HCT116 (cell line): ENCODE measurements at regions not wholly inside any gene's neighbourhood (a gene's known extent, or its start where the extent isn't known, plus 50 kb on each side); places are given as distances from the start of the nearest gene placed in this dataset.

Experiments used
- ATAC-seq: fragments of 200-7000 bp; cut with Tn5 transposase; 2 replicates; pipeline ENCODE4 v1.9.1; 2020; ENCODE audit warnings: mild to moderate bottlenecking, moderate library complexity
- BruUV-seq: library from RNA; stranded (reverse); fragments of 400-500 nt; replicated peaks from 2 replicates; lab custom pipeline; 2021; lab: Mats Ljungman, UMichigan
- CTCF ChIA-PET: fragments of 300-600 bp; sonication (Branson Sonifier 250); formaldehyde crosslinking; loops from one replicate; lab custom pipeline; 2021; ENCODE audit warnings: antibody characterized with exemption; lab: Charles Lee
- POLR2A ChIA-PET: fragments of 300-600, 350-600 bp; sonication (Branson Sonifier 250); formaldehyde crosslinking; loops from one replicate; lab custom pipeline; 2021; ENCODE audit warnings: antibody characterized with exemption; lab: Charles Lee
- RAD21 ChIA-PET, 2 experiments: fragments of 300-600 bp; sonication (Branson Sonifier 250); formaldehyde crosslinking; loops; one replicate each; lab custom pipeline; 2023; ENCODE audit warnings: low total read pairs in 2 of 2; ENCODE audit not compliant: uncharacterized antibody in 2 of 2, unreplicated experiment in 2 of 2, low non-redundant PET in 1 of 2; lab: Charles Lee
- DNase-seq: peaks from one replicate; pipeline ENCODE4 v3.0.0-alpha.2; 2010; ENCODE audit warnings: low read depth, low spot score
- H2AFZ ChIP-seq: fragments of 200-600 bp; shearing (Covaris generic), sonication (generic); 2 replicates; pipeline ENCODE4 v1.6.1; 2017; ENCODE audit warnings: low read depth, mixed run types, mixed read lengths, antibody characterized with exemption, low read length; ENCODE audit not compliant: poor library complexity, severe bottlenecking
- H3K27ac ChIP-seq: 2 replicates; pipeline ENCODE4 v1.5.1; 2012; ENCODE audit warnings: low read depth, low read length
- H3K27me3 ChIP-seq: fragments of 200-600 bp; sonication (generic); 2 replicates; pipeline ENCODE4 v1.6.1; 2016; ENCODE audit warnings: mixed run types, low read length, mixed read lengths; ENCODE audit not compliant: insufficient read depth
- H3K36me3 ChIP-seq, 2 experiments: fragments of 200-500 bp in 1 of 2; fragments of 200-600 bp in 1 of 2; sonication (Bioruptor generic) in 1 of 2; sonication (generic) in 1 of 2; 2 replicates each; pipeline versions ENCODE4 v1.5.1 to v1.6.1; 2014 to 2016; ENCODE audit warnings: low read length in 2 of 2, inconsistent platforms in 1 of 2, mixed read lengths in 1 of 2, mixed run types in 1 of 2; ENCODE audit not compliant: insufficient read depth in 2 of 2, control insufficient read depth in 1 of 2
- H3K4me1 ChIP-seq, 2 experiments: fragments of 200-600 bp in 1 of 2; sonication (generic) in 1 of 2; 2 replicates each; pipeline versions ENCODE4 v1.5.1 to v1.6.1; 2012 to 2017; ENCODE audit warnings: low read length in 2 of 2, inconsistent platforms in 1 of 2, mild to moderate bottlenecking in 1 of 2, mixed read lengths in 1 of 2, mixed run types in 1 of 2, moderate library complexity in 1 of 2; ENCODE audit not compliant: insufficient read depth in 2 of 2, control insufficient read depth in 1 of 2
- H3K4me2 ChIP-seq: fragments of 200-600 bp; sonication (generic); 2 replicates; pipeline ENCODE4 v1.6.1; 2017; ENCODE audit warnings: mixed run types, low read length, mixed read lengths
- H3K4me3 ChIP-seq, 2 experiments: fragments of 200-600 bp in 1 of 2; sonication (generic) in 1 of 2; replicated peaks in 1 of 2; 2 replicates each; pipeline ENCODE4 v1.5.1; 2011 to 2016; ENCODE audit warnings: low read length in 2 of 2, control low read depth in 1 of 2, low read depth in 1 of 2, mild to moderate bottlenecking in 1 of 2, mixed read lengths in 1 of 2, mixed run types in 1 of 2
- H3K79me2 ChIP-seq: fragments of 200-600 bp; sonication (generic); 2 replicates; pipeline ENCODE4 v1.6.1; 2017; ENCODE audit warnings: mild to moderate bottlenecking, mixed run types, low read length, moderate library complexity, mixed read lengths; ENCODE audit not compliant: insufficient read depth
- H3K9ac ChIP-seq: fragments of 200-600 bp; sonication (generic); 2 replicates; pipeline ENCODE4 v1.6.1; 2016; ENCODE audit warnings: low read length, mixed read lengths
- H3K9me2 ChIP-seq: fragments of 200-600 bp; sonication (generic), shearing (Covaris generic); 2 replicates; pipeline ENCODE4 v1.6.1; 2017; ENCODE audit warnings: mixed run types, mild to moderate bottlenecking, moderate library complexity; ENCODE audit not compliant: insufficient read depth
- H3K9me3 ChIP-seq, 2 experiments: fragments of 200-500 bp in 1 of 2; fragments of 200-600 bp in 1 of 2; sonication (Bioruptor generic) in 1 of 2; sonication (generic) in 1 of 2; 2 replicates each; pipeline ENCODE4 v1.6.1; 2014 to 2017; ENCODE audit warnings: low read length in 2 of 2, mixed read lengths in 2 of 2, inconsistent platforms in 1 of 2, low read depth in 1 of 2, mild to moderate bottlenecking in 1 of 2, mixed run types in 1 of 2, moderate library complexity in 1 of 2; ENCODE audit not compliant: control insufficient read depth in 1 of 2, insufficient read depth in 1 of 2
- H4K20me1 ChIP-seq: fragments of 200-600 bp; sonication (generic), shearing (Covaris generic); 2 replicates; pipeline ENCODE4 v1.6.1; 2017; ENCODE audit warnings: mixed run types, mild to moderate bottlenecking, moderate library complexity; ENCODE audit not compliant: insufficient read depth
- ELF1 ChIP-seq: IDR thresholded peaks from 2 replicates; pipeline ENCODE4 v1.6.1; 2012; ENCODE audit warnings: low read depth, borderline replicate concordance
- EZH2 ChIP-seq: fragments of 200-600 bp; sonication (generic); IDR thresholded peaks from 2 replicates; pipeline ENCODE4 v1.6.1; 2017; ENCODE audit warnings: antibody characterized with exemption, mixed run types
- EZH2phosphoT487 ChIP-seq: fragments of 200-600 bp; IDR thresholded peaks from 2 replicates; pipeline ENCODE4 v1.6.1; 2018; ENCODE audit warnings: antibody characterized with exemption, borderline replicate concordance
- FOSL1 ChIP-seq: IDR thresholded peaks from 2 replicates; pipeline ENCODE4 v1.6.1; 2012; ENCODE audit warnings: low read depth
- POLR2A ChIP-seq: IDR thresholded peaks from 2 replicates; pipeline ENCODE4 v1.7.0; 2011; ENCODE audit warnings: borderline replicate concordance; ENCODE audit not compliant: insufficient read depth, insufficient read length; ENCODE audit errors: extremely low read depth
- POLR2AphosphoS5 ChIP-seq: IDR thresholded peaks from 2 replicates; pipeline ENCODE4 v1.6.1; 2011; ENCODE audit warnings: mild to moderate bottlenecking, low read depth, low read length, moderate library complexity
- RAD21 ChIP-seq: IDR thresholded peaks from 2 replicates; pipeline ENCODE4 v1.6.1; 2012; ENCODE audit warnings: low read depth, mild to moderate bottlenecking
- SIN3A ChIP-seq: IDR thresholded peaks from 2 replicates; pipeline ENCODE4 v1.6.1; 2012; ENCODE audit warnings: low read depth
- SP1 ChIP-seq: IDR thresholded peaks from 2 replicates; pipeline ENCODE4 v1.6.1; 2012; ENCODE audit warnings: low read depth
- SRF ChIP-seq: IDR thresholded peaks from 2 replicates; pipeline ENCODE4 v1.6.1; 2012; ENCODE audit warnings: low read depth
- TCF7L2 ChIP-seq: IDR thresholded peaks from 2 replicates; pipeline ENCODE4 v1.7.0; 2011; ENCODE audit warnings: borderline replicate concordance, inconsistent platforms; ENCODE audit not compliant: insufficient read depth, insufficient read length; ENCODE audit errors: extremely low read depth
- ZFX ChIP-seq: fragments of 450-650 bp; IDR thresholded peaks from 2 replicates; pipeline ENCODE4 v1.6.1; 2017
- ZNF274 ChIP-seq: fragments of 200-500 bp; sonication (Bioruptor generic); IDR thresholded peaks from 2 replicates; pipeline ENCODE4 v1.6.1; 2014; ENCODE audit warnings: mild to moderate bottlenecking, low read depth, low read length, inconsistent platforms
- intact Hi-C: fragments of 100-400 bp; cut with micrococcal nuclease; formaldehyde crosslinking; loops from 2 replicates; pipeline ENCODE4 v1.10.0; 2022
- TF ChIP-seq, protein P1 (sequence below): IDR thresholded peaks from 2 replicates; pipeline ENCODE4 v1.6.1; 2012; ENCODE audit warnings: low read depth
- TF ChIP-seq, protein P2 (sequence below): IDR thresholded peaks from 2 replicates; pipeline ENCODE4 v1.6.1; 2012

DNA sequence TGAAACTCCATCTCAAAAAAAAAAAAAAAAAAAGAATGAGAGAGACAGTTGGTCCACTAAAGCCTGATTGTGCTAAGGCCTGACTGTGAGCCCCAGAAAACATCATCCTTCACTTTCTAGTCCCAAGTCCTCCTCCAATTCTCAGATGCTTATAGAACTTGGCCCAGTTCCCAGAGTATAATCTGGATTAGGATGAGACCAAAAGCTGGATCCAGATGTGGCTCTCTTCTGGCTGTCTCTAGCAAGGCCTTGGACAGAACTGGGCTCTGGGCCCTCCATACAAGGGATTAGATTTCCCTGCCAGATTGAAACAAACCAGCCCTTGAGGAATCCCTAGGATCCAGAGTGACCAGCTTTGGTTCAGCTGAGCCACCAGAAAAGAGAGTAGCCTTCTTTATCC, 98.4 kb upstream of the ZNF366 start (continued):
- TF ChIP-seq, protein P1, sequence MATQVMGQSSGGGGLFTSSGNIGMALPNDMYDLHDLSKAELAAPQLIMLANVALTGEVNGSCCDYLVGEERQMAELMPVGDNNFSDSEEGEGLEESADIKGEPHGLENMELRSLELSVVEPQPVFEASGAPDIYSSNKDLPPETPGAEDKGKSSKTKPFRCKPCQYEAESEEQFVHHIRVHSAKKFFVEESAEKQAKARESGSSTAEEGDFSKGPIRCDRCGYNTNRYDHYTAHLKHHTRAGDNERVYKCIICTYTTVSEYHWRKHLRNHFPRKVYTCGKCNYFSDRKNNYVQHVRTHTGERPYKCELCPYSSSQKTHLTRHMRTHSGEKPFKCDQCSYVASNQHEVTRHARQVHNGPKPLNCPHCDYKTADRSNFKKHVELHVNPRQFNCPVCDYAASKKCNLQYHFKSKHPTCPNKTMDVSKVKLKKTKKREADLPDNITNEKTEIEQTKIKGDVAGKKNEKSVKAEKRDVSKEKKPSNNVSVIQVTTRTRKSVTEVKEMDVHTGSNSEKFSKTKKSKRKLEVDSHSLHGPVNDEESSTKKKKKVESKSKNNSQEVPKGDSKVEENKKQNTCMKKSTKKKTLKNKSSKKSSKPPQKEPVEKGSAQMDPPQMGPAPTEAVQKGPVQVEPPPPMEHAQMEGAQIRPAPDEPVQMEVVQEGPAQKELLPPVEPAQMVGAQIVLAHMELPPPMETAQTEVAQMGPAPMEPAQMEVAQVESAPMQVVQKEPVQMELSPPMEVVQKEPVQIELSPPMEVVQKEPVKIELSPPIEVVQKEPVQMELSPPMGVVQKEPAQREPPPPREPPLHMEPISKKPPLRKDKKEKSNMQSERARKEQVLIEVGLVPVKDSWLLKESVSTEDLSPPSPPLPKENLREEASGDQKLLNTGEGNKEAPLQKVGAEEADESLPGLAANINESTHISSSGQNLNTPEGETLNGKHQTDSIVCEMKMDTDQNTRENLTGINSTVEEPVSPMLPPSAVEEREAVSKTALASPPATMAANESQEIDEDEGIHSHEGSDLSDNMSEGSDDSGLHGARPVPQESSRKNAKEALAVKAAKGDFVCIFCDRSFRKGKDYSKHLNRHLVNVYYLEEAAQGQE = no peak

DNA sequence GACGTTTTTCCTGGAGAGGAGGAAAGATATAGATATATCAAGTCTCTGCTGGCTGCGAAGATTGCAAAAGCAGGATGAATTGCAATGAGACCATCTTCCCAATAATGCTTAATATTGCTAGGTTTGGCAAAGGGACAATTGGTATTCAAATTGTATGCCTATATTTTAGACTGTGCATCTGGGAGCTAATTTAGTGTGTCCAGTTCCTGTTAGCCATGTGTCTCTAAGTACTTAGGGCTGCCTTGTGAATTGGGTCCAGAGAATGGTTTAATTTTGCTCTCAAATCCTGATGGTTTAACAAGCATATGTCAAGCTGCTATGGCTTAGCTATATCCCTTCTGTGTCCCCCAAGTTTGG, 97.6 kb upstream of the ZNF366 start:
- DNase-seq = no peak
- ChIA-PET POLR2A (no interaction called here), RAD21 (no interaction called here), CTCF (no interaction called here)
- Histone ChIP-seq H3K4me3 (no peak overlapping the region), H3K4me1 (peaks cover 0 to 13% of the 10 kb centered on the region in 2 experiments; a peak in 2 of 4 replicates), H3K36me3 (no peaks in the 10 kb centered on the region), H4K20me1 (no peaks in the 10 kb centered on the region), H3K9me3 (no peaks in the 10 kb centered on the region), H3K9me2 (no peaks in the 10 kb centered on the region), H3K9ac (no peak overlapping the region), H3K79me2 (no peaks in the 10 kb centered on the region), H2AFZ (no peak overlapping the region), H3K4me2 (no peak overlapping the region)
- BruUV-seq = no TSS peak
- intact Hi-C loops = no loop called here
- no peak for TF ChIP-seq ELF1
- no peak for TF ChIP-seq SIN3A
- no peak for TF ChIP-seq RAD21
- TF ChIP-seq EZH2 = no peak
- no peak for TF ChIP-seq POLR2A
- TF ChIP-seq ZFX = no peak
- no peak for TF ChIP-seq TCF7L2
- TF ChIP-seq FOSL1 = no peak
- no peak for TF ChIP-seq POLR2AphosphoS5
- no peak for TF ChIP-seq SP1
- no peak for TF ChIP-seq ZNF274
- no peak for TF ChIP-seq SRF
- no peak for TF ChIP-seq EZH2phosphoT487
- TF ChIP-seq, protein P2, sequence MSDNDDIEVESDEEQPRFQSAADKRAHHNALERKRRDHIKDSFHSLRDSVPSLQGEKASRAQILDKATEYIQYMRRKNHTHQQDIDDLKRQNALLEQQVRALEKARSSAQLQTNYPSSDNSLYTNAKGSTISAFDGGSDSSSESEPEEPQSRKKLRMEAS = no peak
- TF ChIP-seq, all 23 proteins: peak for 0
- no peak for ATAC-seq
- no peaks in the 10 kb centered on the region for H3K27me3 ChIP-seq
- no peak overlapping the region for H3K27ac ChIP-seq
